GM23338 (cell line): ENCODE measurements at regions not wholly inside any gene's neighbourhood (a gene's known extent, or its start where the extent isn't known, plus 50 kb on each side); places are given as distances from the start of the nearest gene placed in this dataset.

ENCODE experiments used
- ATAC-seq: fragments of 200-7000 bp; cut with Tn5 transposase; 3 replicates; pipeline ENCODE4 v1.9.1; 2020
- DNase-seq: peaks from one replicate; pipeline ENCODE4 v3.0.0-alpha.2; 2015; ENCODE audit warnings: low spot score
- H2AFZ ChIP-seq: fragments of 200-600 bp; sonication (generic); 2 replicates; pipeline ENCODE4 v1.8.0; 2016; ENCODE audit warnings: antibody characterized with exemption, mild to moderate bottlenecking, moderate library complexity
- H3F3A ChIP-seq: fragments of 200-600 bp; sonication (generic); replicated peaks from 2 replicates; pipeline ENCODE4 v1.8.0; 2017; ENCODE audit warnings: antibody characterized with exemption, mixed run types, low read depth
- H3K27ac ChIP-seq: fragments of 200-600 bp; sonication (generic); 2 replicates; pipeline ENCODE4 v1.6.1; 2016; ENCODE audit warnings: low read depth
- H3K27me3 ChIP-seq: fragments of 200-600 bp; sonication (generic); 2 replicates; pipeline ENCODE4 v1.8.0; 2016; ENCODE audit warnings: mild to moderate bottlenecking, mixed run types, moderate library complexity; ENCODE audit not compliant: insufficient read depth
- H3K36me3 ChIP-seq: fragments of 200-600 bp; sonication (generic); 2 replicates; pipeline ENCODE4 v1.8.0; 2016; ENCODE audit warnings: mild to moderate bottlenecking; ENCODE audit not compliant: insufficient read depth
- H3K4me1 ChIP-seq: fragments of 200-600 bp; sonication (generic); 2 replicates; pipeline ENCODE4 v1.8.0; 2016; ENCODE audit warnings: mild to moderate bottlenecking, moderate library complexity; ENCODE audit not compliant: insufficient read depth
- H3K4me2 ChIP-seq: fragments of 200-600 bp; sonication (generic); 2 replicates; pipeline ENCODE4 v1.7.1; 2017; ENCODE audit warnings: mixed run types
- H3K4me3 ChIP-seq: fragments of 200-600 bp; sonication (generic); 2 replicates; pipeline ENCODE4 v1.6.1; 2016; ENCODE audit warnings: mixed run types
- H3K79me2 ChIP-seq: fragments of 200-600 bp; sonication (generic); replicated peaks from 2 replicates; pipeline ENCODE4 v1.8.0; 2017; ENCODE audit warnings: mild to moderate bottlenecking; ENCODE audit not compliant: insufficient read depth
- H3K9me2 ChIP-seq: fragments of 200-600 bp; sonication (generic); 2 replicates; pipeline ENCODE4 v1.8.0; 2017; ENCODE audit not compliant: insufficient read depth
- H4K20me1 ChIP-seq: fragments of 200-600 bp; sonication (generic); replicated peaks from 2 replicates; pipeline ENCODE4 v1.8.0; 2017; ENCODE audit warnings: mild to moderate bottlenecking; ENCODE audit not compliant: insufficient read depth
- H3K27ac Mint-ChIP-seq: 2 replicates; pipeline ENCODE4 v1.8.0; 2020; ENCODE audit warnings: inconsistent platforms, mild to moderate bottlenecking, moderate library complexity, mixed read lengths
- H3K27me3 Mint-ChIP-seq: 3 replicates; pipeline ENCODE4 v1.8.0; 2022; ENCODE audit warnings: low read depth, mild to moderate bottlenecking, moderate library complexity, mixed read lengths, inconsistent platforms; ENCODE audit not compliant: insufficient read depth, poor library complexity
- H3K36me3 Mint-ChIP-seq: 3 replicates; pipeline ENCODE4 v1.8.0; 2021; ENCODE audit warnings: low read depth, mild to moderate bottlenecking, inconsistent platforms, moderate library complexity, mixed read lengths
- H3K4me1 Mint-ChIP-seq: 3 replicates; pipeline ENCODE4 v1.8.0; 2020; ENCODE audit warnings: mild to moderate bottlenecking, inconsistent platforms, mixed read lengths
- H3K4me3 Mint-ChIP-seq: 3 replicates; pipeline ENCODE4 v1.8.0; 2021; ENCODE audit warnings: moderate library complexity, mild to moderate bottlenecking, inconsistent platforms, mixed read lengths
- H3K9me3 Mint-ChIP-seq: 3 replicates; pipeline ENCODE4 v1.8.0; 2020; ENCODE audit warnings: moderate library complexity, mild to moderate bottlenecking, inconsistent platforms, mixed read lengths
- CREB1 ChIP-seq: fragments of 250-450 bp; sonication (Bioruptor Pico); IDR thresholded peaks from 2 replicates; pipeline ENCODE4 v1.5.0; 2020; ENCODE audit warnings: low read depth, mild to moderate bottlenecking, moderate library complexity
- CTCF ChIP-seq, 2 experiments: fragments of 200-600 bp in 1 of 2; sonication (generic) in 1 of 2; conservative IDR thresholded peaks; 2 replicates each; pipeline versions ENCODE4 v1.5.1 to v1.6.1; 2016 to 2017; ENCODE audit warnings: antibody characterized with exemption in 2 of 2, low read depth in 2 of 2, mild to moderate bottlenecking in 2 of 2, moderate library complexity in 1 of 2
- EZH2 ChIP-seq: fragments of 200-600 bp; sonication (generic); IDR thresholded peaks from one replicate; pipeline ENCODE4 v1.8.0; 2017; ENCODE audit warnings: antibody characterized with exemption, mild to moderate bottlenecking, low read depth; ENCODE audit not compliant: unreplicated experiment
- EZH2phosphoT487 ChIP-seq: fragments of 200-600 bp; sonication (generic); IDR thresholded peaks from one replicate; pipeline ENCODE4 v1.8.1; 2018; ENCODE audit warnings: antibody characterized with exemption; ENCODE audit not compliant: unreplicated experiment
- JUNB ChIP-seq: IDR thresholded peaks from one replicate; pipeline ENCODE4 v1.6.1; 2016; ENCODE audit warnings: antibody characterized with exemption; ENCODE audit not compliant: unreplicated experiment
- NANOG ChIP-seq: IDR thresholded peaks from 2 replicates; pipeline ENCODE4 v1.6.1; 2016; ENCODE audit warnings: antibody characterized with exemption, borderline replicate concordance
- POLR2AphosphoS5 ChIP-seq: IDR thresholded peaks from 2 replicates; pipeline ENCODE4 v1.6.1; 2016; ENCODE audit warnings: antibody characterized with exemption, low read depth
- REST ChIP-seq: IDR thresholded peaks from one replicate; pipeline ENCODE4 v1.6.1; 2018; ENCODE audit warnings: antibody characterized with exemption; ENCODE audit not compliant: unreplicated experiment
- STAT1 ChIP-seq: IDR thresholded peaks from one replicate; pipeline ENCODE4 v1.6.1; 2016; ENCODE audit warnings: antibody characterized with exemption; ENCODE audit not compliant: unreplicated experiment
- ZNF114 ChIP-seq: fragments of 250-450 bp; sonication (Bioruptor Pico); IDR thresholded peaks from 2 replicates; pipeline ENCODE4 v1.5.0; 2020; ENCODE audit warnings: mild to moderate bottlenecking, moderate library complexity
- ZNF331 ChIP-seq: fragments of 250-450 bp; sonication (Bioruptor Pico); IDR thresholded peaks from 2 replicates; pipeline ENCODE4 v1.5.0; 2020; ENCODE audit warnings: low read depth, mild to moderate bottlenecking, moderate library complexity
- ZNF462 ChIP-seq: fragments of 250-450 bp; sonication (Bioruptor Pico); IDR thresholded peaks from 2 replicates; pipeline ENCODE4 v1.5.0; 2020; ENCODE audit warnings: mild to moderate bottlenecking, moderate library complexity

- H3K27me3 Mint-ChIP-seq: no peaks in the 10 kb centered on the region
- no peaks in the 10 kb centered on the region for H3K4me1 ChIP-seq
Observed at GRCh38 chr14:98614741-98615140, 657.3 kb downstream of the BCL11B start.

More at GRCh38 chr14:98614741-98615140, 657.3 kb downstream of the BCL11B start:
- Histone ChIP-seq H3K36me3 (peaks cover 7% of the 10 kb centered on the region; the same call in 1 of the 2 replicates), H3K27ac (no peak overlapping the region), H4K20me1 (no peaks in the 10 kb centered on the region), H3K79me2 (no peaks in the 10 kb centered on the region), H3K4me2 (no peak overlapping the region), H3K27me3 (no peaks in the 10 kb centered on the region), H2AFZ (no peak overlapping the region), H3F3A (no peaks in the 10 kb centered on the region), H3K4me3 (no peak overlapping the region), H3K9me2 (0 out of 2 replicates have a peak, but pooled peaks cover 17% of the 10 kb centered on the region)
- TF ChIP-seq ZNF331 (CRISPR knock-in tag): no peak
- TF ChIP-seq CTCF (conservative IDR thresholded peaks at IDR 0.05; ENCODE audit: low read depth in 2 of 2): no peak
- no peak for TF ChIP-seq POLR2AphosphoS5
- TF ChIP-seq EZH2phosphoT487: no peak
- TF ChIP-seq REST: no peak
- no peak for TF ChIP-seq ZNF114 (CRISPR knock-in tag)
- no peak for TF ChIP-seq EZH2
- TF ChIP-seq NANOG: no peak
- TF ChIP-seq JUNB: no peak
- no peak for TF ChIP-seq CREB1 (CRISPR knock-in tag)
- no peak for TF ChIP-seq STAT1
- no peak for TF ChIP-seq ZNF462 (CRISPR knock-in tag)
- Mint-ChIP-seq H3K4me1 (peaks cover 2% of the 10 kb centered on the region; the same call in 1 of the 3 replicates), H3K27ac (no peak overlapping the region), H3K9me3 (peaks cover 16% of the 10 kb centered on the region), H3K36me3 (peaks cover 10% of the 10 kb centered on the region), H3K4me3 (no peak overlapping the region)
- DNase-seq (no peak), ATAC-seq (no peak)
